ENCODE measurements at regions not wholly inside any gene's neighbourhood (a gene's known extent, or its start where the extent isn't known, plus 50 kb on each side); places are given as distances from the start of the nearest gene placed in this dataset.

DNA sequence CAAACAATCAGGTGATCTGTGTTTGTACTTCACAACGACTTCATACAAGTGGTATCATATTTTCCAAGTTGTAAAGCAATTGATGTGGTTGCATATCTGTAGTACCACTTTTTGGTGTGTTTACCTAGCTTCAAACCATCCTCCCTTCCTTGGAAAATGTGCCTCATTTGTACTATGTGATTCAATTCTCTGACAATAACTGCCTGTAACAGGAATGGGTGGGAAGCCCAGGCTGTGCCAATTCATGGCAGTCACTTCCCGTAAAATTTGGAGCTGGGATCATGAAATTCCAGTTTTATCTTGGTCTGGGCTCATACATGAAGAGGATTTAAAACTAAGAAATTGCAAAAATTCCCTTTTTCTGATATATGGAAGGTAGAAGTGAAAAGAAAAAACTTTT is 250.1 kb downstream of the DIO2 start:
- no peak for DNase-seq (ENCODE audit: low spot score)

DNA sequence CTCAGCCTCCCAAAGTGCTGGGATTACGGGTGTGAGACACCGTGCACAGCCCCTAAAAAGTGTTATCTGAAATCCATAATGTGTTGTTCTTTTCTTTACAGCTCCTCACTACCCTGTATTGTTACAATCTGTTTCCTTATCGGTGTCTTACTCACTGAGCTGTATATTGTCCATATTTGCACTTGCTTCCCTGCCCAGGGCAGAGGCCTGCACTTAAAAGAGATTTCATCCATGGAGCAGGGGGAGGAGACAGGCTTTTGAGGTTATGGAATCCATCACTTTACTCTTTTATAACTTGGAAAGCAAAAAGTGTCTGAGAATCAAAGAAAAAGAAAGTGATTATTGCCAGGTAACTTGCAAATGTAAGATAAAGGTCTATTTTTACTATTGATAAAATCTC is 251.0 kb downstream of the DIO2 start:
- no peak for DNase-seq (ENCODE audit: low spot score)

DNA sequence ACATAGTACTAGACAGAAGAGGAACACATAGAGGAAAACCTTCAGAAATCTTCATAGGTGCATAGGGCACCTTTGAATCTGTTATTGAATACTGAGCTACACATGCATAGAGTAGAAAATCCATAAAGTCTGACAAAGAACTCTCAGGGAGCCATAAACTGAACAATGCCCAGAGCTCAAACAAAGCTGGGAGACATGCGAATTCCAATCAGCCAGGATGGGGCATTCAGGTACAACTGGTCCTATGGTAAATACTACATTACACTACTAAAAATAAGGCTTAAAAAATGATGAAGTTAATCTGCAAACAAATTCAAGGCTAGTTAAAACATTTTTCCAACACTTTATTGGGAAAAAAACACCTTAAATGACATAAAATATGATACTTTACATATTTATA is 259.7 kb downstream of the DIO2 start:
- DNase-seq (ENCODE audit: low spot score) = no peak

DNA sequence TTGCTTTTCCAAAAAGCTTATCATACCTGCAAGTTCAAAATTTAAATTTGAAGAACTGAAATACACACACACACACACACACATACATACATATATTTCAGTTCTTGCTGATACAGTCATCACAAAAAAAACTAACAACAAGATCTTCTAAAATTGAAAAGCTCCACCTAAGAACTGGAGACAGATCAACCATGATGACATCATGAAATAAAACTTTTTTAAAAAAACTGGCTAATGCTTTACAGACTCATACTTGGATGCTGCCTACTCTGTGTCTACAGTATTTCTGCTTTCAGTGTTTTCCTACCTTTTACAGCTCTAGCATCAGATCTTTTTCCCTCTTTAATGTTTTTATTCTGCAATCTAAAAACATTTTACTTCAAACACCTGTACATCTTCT is 261.4 kb downstream of the DIO2 start:
- DNase-seq (ENCODE audit: low spot score) = no peak

DNA sequence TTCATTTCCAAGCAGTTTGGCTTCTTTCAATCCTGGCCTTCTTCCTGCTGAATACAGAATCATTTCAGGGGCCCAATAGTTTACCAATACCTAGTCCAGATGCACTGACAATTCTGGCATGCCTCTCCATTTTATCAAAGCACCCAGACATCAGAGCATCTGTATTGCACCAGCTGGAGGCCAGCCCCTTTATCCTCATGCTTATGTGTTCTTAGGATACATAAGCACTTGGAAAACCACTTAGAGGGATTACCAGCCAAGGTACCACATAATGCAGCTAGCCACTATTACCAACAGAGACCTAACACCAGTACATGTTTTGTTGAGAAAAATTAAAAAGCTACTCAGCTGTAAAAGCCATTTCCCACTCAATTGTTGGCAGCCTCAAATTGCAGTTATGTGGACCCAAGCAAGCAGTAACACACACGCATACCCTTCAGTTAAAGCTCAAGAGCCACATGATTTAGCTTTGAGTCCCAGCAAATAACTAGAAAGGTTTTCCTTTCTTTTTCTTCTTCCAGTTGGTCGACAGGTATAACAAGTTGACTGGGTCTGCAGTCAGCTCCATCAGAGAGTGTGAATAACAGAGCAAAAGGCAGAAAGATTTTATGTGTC is 263.8 kb downstream of the DIO2 start:
- DNase-seq (ENCODE audit: low spot score) = no peak

DNA sequence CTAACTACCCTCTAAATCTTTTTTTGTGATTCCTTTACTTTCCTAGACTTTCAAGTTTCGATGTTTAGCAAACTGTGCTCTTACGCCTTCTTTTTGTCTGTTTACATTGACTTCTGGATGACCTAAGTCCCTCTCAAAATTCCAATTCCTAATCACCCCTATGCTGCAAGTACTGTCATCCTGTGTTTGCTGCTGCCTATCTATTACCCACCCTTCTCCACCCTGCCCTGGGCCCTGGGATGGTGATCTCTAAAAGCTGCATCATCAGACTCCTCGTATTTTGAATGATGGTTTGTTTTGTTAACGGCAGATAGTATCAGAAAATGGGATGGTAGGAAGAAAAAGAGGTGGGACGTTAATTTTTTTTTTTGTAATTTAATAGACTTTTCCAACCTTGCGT is 272.1 kb downstream of the DIO2 start:
- DNase-seq (ENCODE audit: low spot score) = no peak

DNA sequence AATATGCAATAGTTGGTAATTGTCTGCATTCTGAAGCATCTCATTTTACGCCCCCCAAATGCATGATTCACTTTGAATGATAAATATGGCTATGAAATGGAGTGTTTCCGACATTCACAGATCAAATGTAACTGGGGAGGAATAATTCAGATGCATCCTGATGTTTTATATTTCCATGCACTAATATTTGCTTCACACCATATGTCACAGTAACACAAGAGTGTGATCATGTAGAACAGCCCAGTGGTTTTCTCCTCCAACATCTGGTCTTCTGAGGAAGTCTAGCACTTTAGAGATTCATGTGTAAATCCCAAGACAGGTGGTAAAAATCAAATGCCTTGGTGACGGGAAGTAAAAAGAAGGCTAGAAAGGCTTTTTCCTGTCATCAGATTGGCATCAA is 273.1 kb downstream of the DIO2 start:
- DNase-seq (ENCODE audit: low spot score) = no peak

DNA sequence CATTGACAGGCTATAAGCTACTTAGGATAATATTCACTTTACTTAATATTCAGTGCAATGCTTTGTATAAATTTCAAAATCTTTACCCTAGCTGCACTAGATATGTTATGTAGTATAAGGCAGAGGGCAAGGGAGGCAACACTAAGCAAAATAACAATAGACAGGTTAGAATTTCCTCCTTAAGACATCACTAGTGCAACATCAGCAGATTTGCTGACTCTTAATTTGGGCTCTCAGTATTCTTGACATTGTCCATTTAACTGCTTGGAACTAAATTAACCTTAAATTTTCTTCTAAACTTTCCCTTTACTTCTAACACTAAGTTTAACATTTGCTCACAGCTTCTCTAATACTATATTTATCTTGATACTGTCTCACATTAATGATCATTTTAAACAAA is 273.9 kb downstream of the DIO2 start:
- no peak for DNase-seq (ENCODE audit: low spot score)

DNA sequence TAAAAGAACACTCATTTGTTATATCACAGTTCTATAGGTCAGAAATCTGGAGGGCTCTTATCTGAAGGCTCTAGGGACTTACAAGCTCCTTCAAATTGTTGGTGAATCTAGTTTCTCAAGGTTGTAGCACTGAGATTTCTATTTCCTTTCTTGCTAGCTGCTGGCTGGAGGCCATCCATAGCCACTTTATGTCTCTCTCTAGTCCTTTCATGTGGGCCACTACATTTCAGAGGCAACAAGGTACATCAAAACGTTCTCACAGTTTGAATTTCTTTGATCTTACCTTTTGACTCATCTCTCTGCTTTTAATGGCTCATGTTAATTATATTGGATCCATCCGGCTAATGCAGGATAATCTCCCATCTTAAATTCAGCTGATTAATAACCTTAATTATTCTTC is 286.8 kb downstream of the DIO2 start:
- DNase-seq (ENCODE audit: low spot score) = no peak

DNA sequence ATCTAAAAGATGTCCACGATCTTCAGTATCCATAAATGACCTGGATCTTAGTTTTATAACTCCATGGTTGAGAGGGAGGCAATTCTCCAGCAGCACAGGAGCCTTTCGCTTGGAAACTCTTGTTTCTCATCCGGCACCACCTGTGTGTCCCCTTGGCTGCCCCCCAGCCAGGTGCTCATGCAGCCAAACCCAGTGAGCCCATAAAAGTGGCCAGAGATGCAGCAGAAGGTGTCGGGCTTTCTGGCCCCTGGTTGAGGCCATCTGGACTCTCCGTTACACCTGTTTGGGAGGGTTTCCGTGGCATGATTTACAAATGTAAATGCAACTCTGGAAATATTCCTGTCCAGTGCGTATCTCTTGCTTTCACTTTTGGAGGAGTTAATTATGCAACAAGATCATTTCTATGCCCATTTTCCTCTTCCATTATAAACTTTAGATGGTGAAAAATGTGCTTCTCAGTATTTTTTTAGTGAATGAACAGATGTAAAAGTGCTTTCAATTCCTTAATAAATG is 291.1 kb downstream of the DIO2 start:
- peak; percentile 3 for DNase-seq (ENCODE audit: low spot score)
